Ecto neural progenitor cell (in vitro differentiated cells): ENCODE measurements at regions not wholly inside any gene's neighbourhood (a gene's known extent, or its start where the extent isn't known, plus 50 kb on each side); places are given as distances from the start of the nearest gene placed in this dataset.
"Not testable (repeated sequence)": the region's sequence is repeated elsewhere in the genome, so short reads cannot be mapped to it uniquely, and the experiment has no call there.

Source experiments
- DNase-seq: peaks from one replicate; pipeline ENCODE4 v3.0.0-alpha.2; 2018; ENCODE audit warnings: low spot score

GRCh38 chr5:167415779-167416746 lies 875.4 kb upstream of the WWC1 start:
- no peak for DNase-seq

- DNase-seq = no peak
Measured at GRCh38 chr5:167417662-167418061, 873.8 kb upstream of the WWC1 start.

GRCh38 chr5:167425161-167425560 lies 866.3 kb upstream of the WWC1 start:
- no peak for DNase-seq

DNA sequence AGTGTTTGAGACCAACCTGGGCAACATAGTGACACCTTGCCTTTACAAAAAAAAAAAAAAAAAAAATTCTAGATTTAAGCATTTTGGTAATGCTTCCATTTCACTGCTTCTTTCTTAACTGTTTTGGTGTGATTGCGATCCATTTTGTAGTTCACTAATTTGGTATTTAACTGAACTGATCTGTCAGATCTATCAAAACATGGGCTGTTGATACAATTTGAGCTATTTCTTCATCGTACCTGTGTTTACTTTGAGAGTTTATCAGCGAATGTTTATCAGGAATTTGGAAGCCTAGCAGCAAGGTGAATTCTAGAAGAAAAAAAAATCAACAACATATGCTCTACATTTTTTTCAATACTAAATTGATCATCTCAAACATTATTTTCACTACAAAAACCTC lies 864.9 kb upstream of the WWC1 start:
- no peak for DNase-seq

DNA sequence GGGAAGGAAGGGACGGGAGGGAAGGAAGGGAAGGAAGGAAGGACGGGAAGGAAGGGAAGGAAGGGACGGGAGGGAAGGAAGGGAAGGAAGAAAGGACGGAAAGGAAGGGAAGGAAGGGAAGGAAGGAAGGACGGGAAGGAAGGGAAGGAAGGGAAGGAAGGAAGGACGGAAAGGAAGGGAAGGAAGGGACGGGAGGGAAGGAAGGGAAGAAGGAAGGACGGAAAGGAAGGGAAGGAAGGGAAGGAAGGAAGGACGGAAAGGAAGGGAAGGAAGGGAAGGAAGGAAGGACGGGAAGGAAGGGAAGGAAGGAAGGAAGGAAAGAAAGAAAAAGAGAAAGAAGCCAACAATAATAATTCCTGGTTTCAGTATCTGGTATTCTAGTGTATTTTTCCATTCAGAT lies 863.8 kb upstream of the WWC1 start:
- DNase-seq = not testable (repeated sequence)

DNA sequence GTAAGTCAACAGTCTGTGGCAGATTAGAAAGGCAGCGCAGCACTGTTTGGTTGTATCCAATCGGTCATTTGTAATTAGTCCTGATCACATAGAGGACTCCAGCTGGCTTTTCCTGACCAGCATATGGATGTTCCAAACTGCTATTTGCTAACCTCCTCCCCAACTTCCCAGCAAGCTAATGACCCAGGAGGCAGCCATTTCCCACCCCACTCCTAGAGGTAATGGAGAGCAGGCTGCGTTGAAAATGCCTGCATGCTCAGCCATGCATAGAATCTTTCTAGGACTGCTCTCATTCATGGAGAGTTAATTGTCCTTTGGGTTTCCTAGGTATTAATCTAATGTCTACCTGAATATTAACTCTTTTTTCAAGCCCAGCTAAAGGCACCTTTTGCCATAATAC lies 850.6 kb upstream of the WWC1 start:
- DNase-seq = no peak

GRCh38 chr5:167442922-167443321 lies 848.5 kb upstream of the WWC1 start:
- no peak for DNase-seq

- no peak for DNase-seq
Measured at GRCh38 chr5:167447466-167448375, 843.7 kb upstream of the WWC1 start.

DNA sequence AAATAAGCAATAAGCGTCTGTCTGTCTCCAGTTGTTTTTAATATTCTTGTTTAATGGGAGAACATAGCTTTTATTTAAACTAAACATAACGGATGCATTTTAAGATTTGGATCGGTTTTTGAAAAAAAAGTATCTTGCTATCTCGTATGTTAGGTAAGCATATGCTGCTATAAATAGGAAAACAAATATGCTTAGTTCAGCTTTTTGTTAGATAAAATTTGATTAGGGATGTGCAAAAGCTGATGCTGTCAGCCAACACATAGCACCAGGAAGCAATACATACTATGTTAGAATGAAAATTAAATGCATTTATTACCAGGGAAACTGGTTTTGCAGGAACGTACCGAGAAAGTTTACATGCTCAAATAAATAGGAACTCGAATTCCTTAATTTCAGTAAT lies 843.1 kb upstream of the WWC1 start:
- no peak for DNase-seq

- DNase-seq = no peak
Measured at GRCh38 chr5:167451076-167451475, 840.4 kb upstream of the WWC1 start.

GRCh38 chr5:167452136-167452535 lies 839.3 kb upstream of the WWC1 start:
- no peak for DNase-seq

- DNase-seq = no peak
Measured at GRCh38 chr5:167453246-167454030, 838.0 kb upstream of the WWC1 start.

- no peak for DNase-seq
Measured at GRCh38 chr5:167458412-167458811, 833.0 kb upstream of the WWC1 start.

DNA sequence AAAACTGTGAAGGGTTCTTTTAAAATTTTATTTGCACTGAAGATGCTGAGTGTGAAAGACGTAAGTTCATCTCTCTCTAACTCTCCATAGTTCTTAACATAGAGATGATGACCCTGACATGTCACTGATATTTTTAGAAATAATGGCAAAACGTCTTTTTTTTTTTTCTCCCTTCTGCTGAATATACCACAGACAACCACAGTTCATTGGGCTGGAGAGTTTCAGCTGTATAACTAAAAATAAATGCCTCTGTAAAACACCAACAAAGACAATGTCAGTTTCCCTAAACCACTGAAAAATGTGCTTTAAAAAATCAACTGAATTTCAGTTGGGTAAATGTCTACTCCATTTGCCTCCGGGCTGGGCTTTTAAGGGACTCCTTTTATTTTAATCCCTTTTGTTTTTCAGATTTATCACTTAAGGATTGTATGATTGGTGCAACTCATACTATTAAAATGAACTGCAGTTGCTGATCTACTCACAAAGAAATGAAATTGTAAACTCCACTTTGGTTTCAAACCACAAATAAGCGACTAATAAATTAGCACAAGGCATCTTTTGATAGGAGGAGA lies 830.9 kb upstream of the WWC1 start:
- DNase-seq = no peak

DNA sequence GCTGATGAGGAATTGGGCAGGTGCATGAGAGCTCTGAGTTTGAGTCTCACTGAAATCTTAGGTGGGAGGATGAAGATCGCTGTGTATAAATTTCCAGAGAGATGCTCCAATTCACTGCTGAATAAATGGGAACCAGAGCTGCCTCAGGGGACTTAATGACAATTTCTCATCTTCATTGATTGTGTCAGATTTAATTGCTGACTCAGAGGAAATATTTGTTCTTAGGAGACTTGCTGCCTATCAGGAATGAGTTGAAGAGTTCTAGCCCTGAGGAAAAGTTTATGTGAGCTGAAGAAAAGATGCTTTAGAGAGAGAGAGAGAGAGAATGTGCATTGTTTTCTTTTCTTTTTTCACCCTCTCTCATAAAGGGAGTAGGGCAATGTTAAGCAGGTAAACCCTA lies 827.5 kb upstream of the WWC1 start:
- no peak for DNase-seq

- DNase-seq = no peak
Measured at GRCh38 chr5:167466992-167467391, 824.5 kb upstream of the WWC1 start.

- DNase-seq = no peak
Measured at GRCh38 chr5:167472566-167473108, 818.8 kb upstream of the WWC1 start.

DNA sequence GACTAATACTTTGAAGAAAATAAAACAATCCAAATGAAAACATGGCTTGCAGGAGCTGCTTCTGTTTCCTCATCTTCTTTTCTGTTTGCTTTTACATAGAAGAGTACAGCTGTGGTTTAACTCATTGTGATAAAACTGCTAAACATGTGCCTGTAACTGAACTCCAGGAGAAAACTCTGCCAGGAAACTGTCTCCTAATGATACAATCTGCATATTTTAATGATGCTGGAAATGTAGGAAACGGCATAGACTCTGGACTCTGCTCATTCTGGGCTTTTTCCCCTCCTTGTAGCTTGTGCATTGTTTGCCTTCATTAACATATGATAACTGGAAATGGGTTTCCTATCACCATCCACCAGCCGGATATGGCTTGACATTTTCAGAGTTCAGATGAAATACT lies 813.3 kb upstream of the WWC1 start:
- no peak for DNase-seq

DNA sequence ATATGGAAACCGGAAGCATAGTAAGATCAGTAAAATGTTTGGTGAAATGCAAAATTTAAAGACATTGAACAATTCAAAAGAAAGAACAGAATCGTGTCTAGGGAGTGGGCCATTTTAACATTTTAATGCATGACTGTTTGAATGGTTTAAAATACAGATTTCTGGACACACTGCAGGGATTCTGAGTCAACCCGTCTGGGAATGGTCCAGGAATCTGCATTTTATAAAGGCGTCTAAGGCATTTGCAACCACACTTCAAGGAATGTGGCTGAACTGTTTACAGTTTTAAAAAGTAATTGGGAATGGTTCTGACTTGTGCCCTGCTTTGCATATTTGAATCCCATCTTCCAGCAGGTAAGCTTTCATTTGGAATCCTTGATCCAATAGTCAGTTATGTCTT lies 811.7 kb upstream of the WWC1 start:
- no peak for DNase-seq

DNA sequence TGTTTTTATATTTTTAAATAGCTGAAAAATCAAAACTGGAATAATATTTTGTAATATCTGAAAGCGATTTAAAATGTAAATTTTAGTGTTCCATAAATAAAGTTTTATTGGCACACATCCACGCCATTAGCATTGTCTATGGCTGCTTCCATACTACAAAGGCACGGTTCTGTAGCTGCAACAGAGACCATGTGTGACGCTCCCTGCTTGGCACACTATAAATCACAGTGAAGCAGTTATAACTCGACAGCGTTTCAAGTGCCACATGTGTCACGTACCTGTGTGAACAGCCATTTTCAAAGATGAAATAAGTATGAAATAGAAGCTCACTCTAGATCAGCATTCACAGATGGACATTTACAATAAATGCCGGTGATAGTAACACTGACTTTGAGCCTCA lies 810.1 kb upstream of the WWC1 start:
- no peak for DNase-seq

GRCh38 chr5:167482555-167482954 lies 808.9 kb upstream of the WWC1 start:
- DNase-seq = no peak
